HG03442 (cell line): ENCODE measurements at regions not wholly inside any gene's neighbourhood (a gene's known extent, or its start where the extent isn't known, plus 50 kb on each side); places are given as distances from the start of the nearest gene placed in this dataset.
"Not testable (repeated sequence)": the region's sequence is repeated elsewhere in the genome, so short reads cannot be mapped to it uniquely, and the experiment has no call there.

Source experiments
- ATAC-seq: cut with Tn5 transposase; IDR thresholded peaks from one replicate; pipeline ENCODE4 v1.9.1; 2021; ENCODE audit warnings: mild to moderate bottlenecking, moderate library complexity; ENCODE audit not compliant: unreplicated experiment

DNA sequence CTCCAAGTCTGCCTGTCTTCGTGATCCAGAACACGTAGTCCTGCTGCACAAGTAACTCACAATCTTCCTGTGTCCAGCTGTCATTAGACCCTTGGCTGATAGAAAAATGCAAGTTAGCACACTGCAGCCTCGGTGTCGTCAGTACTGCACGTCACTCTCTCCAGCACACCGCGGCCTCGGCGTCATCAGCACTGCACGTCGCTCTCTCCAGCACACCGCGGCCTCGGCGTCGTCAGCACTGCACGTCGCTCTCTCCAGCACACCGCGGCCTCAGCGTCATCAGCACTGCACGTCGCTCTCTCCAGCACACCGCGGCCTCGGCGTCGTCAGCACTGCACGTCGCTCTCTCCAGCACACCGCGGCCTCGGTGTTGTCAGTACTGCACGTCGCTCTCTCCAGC is 160.0 kb downstream of the FOXL1 start:
- ATAC-seq, result not testable (repeated sequence)

DNA sequence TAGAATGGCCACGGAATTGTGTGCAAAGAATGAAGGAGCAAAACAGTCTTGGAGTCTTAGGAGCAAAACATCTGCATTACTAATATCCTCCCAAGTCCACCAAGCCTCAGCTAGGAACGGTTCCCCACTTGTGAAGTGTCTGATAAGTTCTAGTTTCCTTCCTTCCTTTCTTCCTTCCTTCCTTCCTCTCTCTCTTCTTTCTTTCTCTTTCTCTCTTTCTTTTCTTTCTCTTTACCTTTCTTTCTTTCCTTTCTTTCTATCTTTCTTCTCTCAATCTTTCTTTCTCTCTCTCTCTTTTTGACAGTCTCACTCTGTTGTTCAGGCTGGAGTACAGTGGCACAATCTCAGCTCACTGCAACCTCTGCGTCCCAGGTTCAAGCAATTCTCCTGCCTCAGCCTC is 160.8 kb downstream of the FOXL1 start:
- ATAC-seq, result no peak

DNA sequence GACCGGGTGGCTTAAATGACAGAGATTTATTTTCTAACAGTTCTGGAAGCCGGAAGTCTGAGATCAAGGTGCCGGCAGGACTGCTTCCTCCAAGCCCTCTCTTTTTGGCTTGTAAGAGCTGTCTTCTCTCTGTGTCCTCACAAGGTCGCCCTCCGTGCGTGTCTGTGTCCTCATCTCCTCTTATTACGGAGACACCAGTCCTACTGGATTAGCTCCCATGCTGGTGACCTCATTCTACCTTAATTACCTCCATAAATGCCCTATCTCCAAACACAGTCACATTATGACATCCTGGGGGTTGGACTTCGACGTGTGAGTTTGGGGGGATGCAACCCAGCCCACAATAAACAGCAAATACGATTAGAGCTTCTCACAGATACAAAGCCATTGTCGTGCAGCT is 161.5 kb downstream of the FOXL1 start:
- no peak for ATAC-seq

- no peak for ATAC-seq
These were observed 161.9 kb downstream of the FOXL1 start for GRCh38 chr16:86740298-86740697.

GRCh38 chr16:86740906-86741799 is 162.8 kb downstream of the FOXL1 start:
- no peak for ATAC-seq

GRCh38 chr16:86747761-86748160 is 169.4 kb downstream of the FOXL1 start:
- no peak for ATAC-seq

- no peak for ATAC-seq
These were observed 170.3 kb downstream of the FOXL1 start for GRCh38 chr16:86748652-86749051.

GRCh38 chr16:86751076-86752030 is 173.0 kb downstream of the FOXL1 start:
- no peak for ATAC-seq

DNA sequence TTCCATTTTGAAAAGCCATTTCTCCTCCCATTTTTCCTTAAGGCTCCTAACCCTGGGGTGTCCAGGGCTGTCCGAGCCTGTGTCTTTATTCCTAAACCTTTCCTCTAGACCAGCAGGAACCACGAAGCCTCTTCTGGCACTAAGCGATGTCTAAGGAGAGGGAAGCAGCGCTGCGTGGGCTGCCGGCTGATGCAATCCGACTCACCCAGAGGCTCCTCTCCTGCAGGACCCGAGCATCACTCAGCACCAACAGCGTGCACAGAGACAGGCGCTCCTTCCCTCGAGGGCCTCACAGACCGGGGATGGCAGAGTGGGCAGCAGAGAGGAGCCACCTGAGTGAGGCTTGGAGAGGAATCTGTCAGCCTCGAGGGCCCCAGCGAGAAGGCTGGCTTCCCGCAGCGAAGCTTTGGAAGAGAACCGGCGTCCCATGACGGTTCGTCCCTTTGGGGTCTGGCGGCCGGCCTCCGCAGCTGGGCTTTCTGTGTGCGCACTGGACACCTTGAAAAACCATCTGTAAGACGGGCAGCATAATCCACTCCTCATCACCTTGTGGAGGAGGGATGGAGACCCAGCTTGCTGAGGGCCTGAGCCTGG is 174.3 kb downstream of the FOXL1 start:
- ATAC-seq, result no peak

GRCh38 chr16:86753399-86753798 is 175.1 kb downstream of the FOXL1 start:
- no peak for ATAC-seq

GRCh38 chr16:86755571-86756006 is 177.2 kb downstream of the FOXL1 start:
- no peak for ATAC-seq

GRCh38 chr16:86756882-86757703 is 178.7 kb downstream of the FOXL1 start:
- no peak for ATAC-seq

GRCh38 chr16:86757704-86758040 is 179.3 kb downstream of the FOXL1 start:
- ATAC-seq, result no peak

DNA sequence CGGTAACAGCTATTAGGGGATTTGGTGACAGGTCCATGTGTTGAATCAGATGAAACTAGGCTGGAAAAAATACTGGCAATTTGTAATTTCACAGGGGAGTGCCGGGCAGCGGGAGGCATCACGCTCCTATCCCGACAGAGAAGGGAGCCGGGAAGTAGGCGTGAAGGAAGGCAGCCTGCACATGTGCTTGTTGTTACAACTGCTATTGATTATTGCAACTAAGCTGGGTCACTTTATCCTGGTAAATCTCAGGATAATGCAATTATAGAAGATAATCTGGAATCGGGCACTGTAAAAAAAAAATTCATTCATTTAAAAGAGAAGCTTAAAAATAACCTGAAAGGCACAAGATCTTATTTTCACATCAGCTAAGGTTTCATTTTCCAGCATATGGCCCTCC is 180.6 kb downstream of the FOXL1 start:
- no peak for ATAC-seq

DNA sequence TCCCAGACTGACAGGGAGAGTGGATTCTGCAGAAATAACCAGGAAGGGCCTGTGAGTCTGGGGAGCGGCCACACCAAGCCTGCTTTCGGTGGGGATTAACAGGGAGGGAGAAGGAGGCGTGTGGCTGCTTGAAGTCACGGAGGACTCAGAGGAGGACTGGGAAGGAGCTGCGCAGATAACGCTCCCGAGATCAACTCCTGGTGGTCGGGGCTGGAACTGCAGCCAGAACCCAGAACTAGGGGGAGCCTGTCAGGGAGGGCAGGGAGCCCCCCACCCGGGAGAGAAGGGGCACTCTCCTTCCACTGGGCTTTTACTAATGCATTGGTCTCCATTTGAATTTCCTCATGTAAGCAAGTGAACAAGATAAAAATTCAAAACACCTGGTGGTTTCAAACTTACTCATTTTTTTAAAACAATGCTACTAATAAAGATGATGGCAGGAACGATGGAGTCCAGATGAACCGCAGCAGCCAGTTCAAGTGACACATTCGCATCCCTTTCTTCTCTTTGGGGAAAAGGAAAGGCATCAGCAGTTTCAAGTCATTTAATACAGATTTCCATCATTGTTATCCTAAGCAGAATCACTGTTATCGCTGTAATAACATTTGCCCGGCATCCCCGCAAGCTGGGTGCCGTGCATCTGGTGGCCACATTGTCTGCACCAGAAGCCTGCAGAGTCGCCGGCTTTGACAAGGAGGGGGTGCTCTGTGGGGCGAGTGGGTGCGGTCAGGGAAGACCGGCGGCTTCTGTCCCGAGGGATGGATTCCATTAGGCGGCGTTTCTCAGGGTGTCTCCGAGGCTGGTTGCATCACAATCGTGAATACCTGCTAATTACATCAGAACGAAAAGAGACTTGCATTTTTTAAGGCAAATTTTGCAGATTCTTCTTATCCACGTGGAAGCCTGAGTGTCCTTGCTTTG is 183.0 kb downstream of the FOXL1 start:
- ATAC-seq, result no peak

- no peak for ATAC-seq
These were observed 183.7 kb downstream of the FOXL1 start for GRCh38 chr16:86762095-86762494.

DNA sequence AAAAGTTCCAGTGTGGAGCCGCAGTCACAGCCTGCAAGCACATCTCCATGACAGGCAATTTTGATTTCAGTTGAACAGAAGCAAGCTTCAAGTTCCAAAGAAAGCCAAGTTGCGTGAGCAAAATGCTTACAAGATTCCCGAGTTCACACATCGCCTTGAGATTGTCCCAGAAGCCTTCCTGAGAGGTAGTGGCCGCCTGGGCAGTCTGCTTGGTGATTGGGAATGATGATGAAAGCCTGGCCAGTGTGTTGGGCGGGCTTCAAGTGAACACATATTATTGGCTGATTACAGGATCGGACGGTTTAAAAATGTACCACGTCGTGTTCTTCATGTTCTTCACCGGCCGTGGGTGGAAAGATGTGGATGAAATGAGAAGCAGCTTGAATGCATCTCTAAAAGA is 185.5 kb downstream of the FOXL1 start:
- no peak for ATAC-seq

GRCh38 chr16:86764551-86764950 is 186.2 kb downstream of the FOXL1 start:
- no peak for ATAC-seq

DNA sequence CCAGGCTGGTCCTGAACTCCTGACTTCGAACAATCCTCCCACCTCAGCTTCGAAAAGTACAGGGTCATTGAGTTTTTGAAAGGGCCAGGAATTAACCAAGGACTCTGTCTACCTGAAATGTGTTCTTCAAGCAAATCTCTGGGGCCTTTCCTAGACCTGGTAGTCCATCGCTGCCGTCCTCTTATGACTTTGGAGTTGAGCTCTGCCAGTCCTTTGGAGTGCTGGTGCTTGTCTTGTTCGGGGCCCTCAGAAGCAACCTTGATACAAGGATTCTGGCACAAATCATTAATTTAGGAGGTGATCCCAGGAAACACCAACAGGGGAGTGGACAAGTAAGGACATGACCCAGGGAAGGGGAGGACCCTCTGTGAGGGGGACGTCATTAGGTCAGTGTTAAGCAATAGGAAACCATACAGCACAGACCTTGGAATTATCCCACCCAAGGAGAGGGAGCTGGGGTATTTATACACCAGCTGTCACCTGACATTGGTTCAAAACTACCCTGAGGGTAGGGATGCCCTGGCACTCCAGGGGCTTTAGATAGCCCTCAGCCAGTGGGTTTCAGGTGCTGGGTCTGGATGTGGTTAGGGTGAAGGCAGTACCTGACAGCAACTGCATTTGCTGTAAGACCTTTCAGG is 187.2 kb downstream of the FOXL1 start:
- ATAC-seq, result no peak
